A204.1 (cell line): ENCODE measurements at regions not wholly inside any gene's neighbourhood (a gene's known extent, or its start where the extent isn't known, plus 50 kb on each side); places are given as distances from the start of the nearest gene placed in this dataset.

Source experiments
- FAIRE-seq: peaks from 2 replicates; lab custom pipeline; 2012; peaks lifted over from hg19 to GRCh38; lab: Jason Lieb, UNC

GRCh38 chr3:159620873-159621272 is 367.8 kb upstream of the IL12A start:
- FAIRE-seq, result no peak

- FAIRE-seq, result no peak
Measured at GRCh38 chr3:159624616-159625015, 364.0 kb upstream of the IL12A start.

- no peak for FAIRE-seq
Measured at GRCh38 chr3:159625594-159625993, 363.0 kb upstream of the IL12A start.

- no peak for FAIRE-seq
Measured at GRCh38 chr3:159626598-159626997, 362.0 kb upstream of the IL12A start.

- FAIRE-seq, result no peak
Measured at GRCh38 chr3:159627229-159627628, 361.4 kb upstream of the IL12A start.

GRCh38 chr3:159627634-159628033 is 361.0 kb upstream of the IL12A start:
- FAIRE-seq, result no peak

- FAIRE-seq, result no peak
Measured at GRCh38 chr3:159629329-159630084, 359.1 kb upstream of the IL12A start.

- FAIRE-seq, result no peak
Measured at GRCh38 chr3:159631226-159631625, 357.4 kb upstream of the IL12A start.

GRCh38 chr3:159632128-159632527 is 356.5 kb upstream of the IL12A start:
- no peak for FAIRE-seq

- FAIRE-seq, result no peak
Measured at GRCh38 chr3:159632851-159633250, 355.8 kb upstream of the IL12A start.

GRCh38 chr3:159634483-159634882 is 354.2 kb upstream of the IL12A start:
- FAIRE-seq, result no peak

GRCh38 chr3:159635047-159635641 is 353.5 kb upstream of the IL12A start:
- no peak for FAIRE-seq

- FAIRE-seq, result no peak
Measured at GRCh38 chr3:159637883-159638542, 350.6 kb upstream of the IL12A start.

GRCh38 chr3:159640225-159640624 is 348.4 kb upstream of the IL12A start:
- no peak for FAIRE-seq

- no peak for FAIRE-seq
Measured at GRCh38 chr3:159643406-159643805, 345.2 kb upstream of the IL12A start.

GRCh38 chr3:159645874-159646273 is 342.8 kb upstream of the IL12A start:
- no peak for FAIRE-seq

GRCh38 chr3:159649951-159650350 is 338.7 kb upstream of the IL12A start:
- no peak for FAIRE-seq

GRCh38 chr3:159650726-159651125 is 337.9 kb upstream of the IL12A start:
- FAIRE-seq, result no peak

GRCh38 chr3:159652452-159652851 is 336.2 kb upstream of the IL12A start:
- FAIRE-seq, result no peak

- FAIRE-seq, result no peak
Measured at GRCh38 chr3:159654183-159655134, 334.2 kb upstream of the IL12A start.

GRCh38 chr3:159655202-159655601 is 333.4 kb upstream of the IL12A start:
- no peak for FAIRE-seq

GRCh38 chr3:159657176-159657575 is 331.5 kb upstream of the IL12A start:
- no peak for FAIRE-seq
